Transverse colon (tissue), 4 donors: ENCODE measurements at regions not wholly inside any gene's neighbourhood (a gene's known extent, or its start where the extent isn't known, plus 50 kb on each side); places are given as distances from the start of the nearest gene placed in this dataset.

Experiments
- EP300 ChIP-seq: sonication (generic); formaldehyde crosslinking; IDR thresholded peaks from one replicate; pipeline ENCODE4 v1.6.1; 2017; ENCODE audit warnings: antibody characterized with exemption, low read depth
- POLR2A ChIP-seq: fragments of 450-650 bp; IDR thresholded peaks from one replicate; pipeline ENCODE4 v1.6.1; 2016; ENCODE audit warnings: antibody characterized with exemption, mild to moderate bottlenecking, moderate library complexity
- POLR2AphosphoS5 ChIP-seq, 3 donors: sonication (generic); formaldehyde crosslinking; IDR thresholded peaks; one replicate each; pipeline ENCODE4 v1.6.1; 2016; ENCODE audit warnings: antibody characterized with exemption in 3 of 3
- TF ChIP-seq, protein P1 (sequence below), 5 experiments: fragments of 200-600 bp in 3 of 5; fragments of 450-650 bp in 2 of 5; sonication (generic) in 3 of 5; IDR thresholded peaks; 1 replicate in 2 of 5; 2 replicates in 3 of 5; pipeline ENCODE4 v1.5.1; 2016 to 2017; ENCODE audit warnings: antibody characterized with exemption in 5 of 5, inconsistent platforms in 3 of 5, mild to moderate bottlenecking in 2 of 5, moderate library complexity in 1 of 5

DNA sequence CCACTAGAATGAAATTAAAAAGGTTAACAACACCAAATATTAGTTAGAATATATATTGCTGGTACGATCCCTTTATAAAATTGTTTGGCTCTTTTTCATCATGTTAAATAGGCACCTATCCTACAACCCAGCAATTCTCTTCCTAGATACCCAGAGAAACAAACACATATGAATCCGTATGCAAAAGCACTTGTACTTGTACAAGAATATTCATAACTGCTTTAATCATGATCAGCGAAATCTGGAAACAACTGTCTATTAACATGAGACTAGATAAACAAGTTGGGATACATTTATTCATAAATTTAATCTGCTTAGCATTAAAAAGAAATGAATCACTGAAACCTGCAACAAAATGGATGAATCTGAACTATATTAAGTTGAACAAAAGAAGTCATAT, 113.7 kb upstream of the MAP1B start:
- TF ChIP-seq, protein P1, sequence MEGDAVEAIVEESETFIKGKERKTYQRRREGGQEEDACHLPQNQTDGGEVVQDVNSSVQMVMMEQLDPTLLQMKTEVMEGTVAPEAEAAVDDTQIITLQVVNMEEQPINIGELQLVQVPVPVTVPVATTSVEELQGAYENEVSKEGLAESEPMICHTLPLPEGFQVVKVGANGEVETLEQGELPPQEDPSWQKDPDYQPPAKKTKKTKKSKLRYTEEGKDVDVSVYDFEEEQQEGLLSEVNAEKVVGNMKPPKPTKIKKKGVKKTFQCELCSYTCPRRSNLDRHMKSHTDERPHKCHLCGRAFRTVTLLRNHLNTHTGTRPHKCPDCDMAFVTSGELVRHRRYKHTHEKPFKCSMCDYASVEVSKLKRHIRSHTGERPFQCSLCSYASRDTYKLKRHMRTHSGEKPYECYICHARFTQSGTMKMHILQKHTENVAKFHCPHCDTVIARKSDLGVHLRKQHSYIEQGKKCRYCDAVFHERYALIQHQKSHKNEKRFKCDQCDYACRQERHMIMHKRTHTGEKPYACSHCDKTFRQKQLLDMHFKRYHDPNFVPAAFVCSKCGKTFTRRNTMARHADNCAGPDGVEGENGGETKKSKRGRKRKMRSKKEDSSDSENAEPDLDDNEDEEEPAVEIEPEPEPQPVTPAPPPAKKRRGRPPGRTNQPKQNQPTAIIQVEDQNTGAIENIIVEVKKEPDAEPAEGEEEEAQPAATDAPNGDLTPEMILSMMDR (IDR thresholded peaks at IDR 0.05): no peak
- TF ChIP-seq EP300 (no peak), POLR2AphosphoS5 (IDR thresholded peaks at IDR 0.05) (no peak), POLR2A (no peak)
